Neural progenitor cell (in vitro differentiated cells): ENCODE measurements at regions not wholly inside any gene's neighbourhood (a gene's known extent, or its start where the extent isn't known, plus 50 kb on each side); places are given as distances from the start of the nearest gene placed in this dataset.

ENCODE experiments used
- DNase-seq: peaks from one replicate; pipeline ENCODE4 v3.0.0-alpha.2; 2016; ENCODE audit warnings: low spot score
- H2AFZ ChIP-seq: fragments of 200-600 bp; sonication (generic); replicated peaks from 2 replicates; pipeline ENCODE4 v1.6.1; 2016; ENCODE audit warnings: antibody characterized with exemption
- H3F3A ChIP-seq: fragments of 200-600 bp; sonication (generic); 2 replicates; pipeline ENCODE4 v1.6.1; 2016; ENCODE audit warnings: antibody characterized with exemption, low read depth
- H3K27ac ChIP-seq: fragments of 200-600 bp; sonication (generic); 2 replicates; pipeline ENCODE4 v1.5.1; 2016; ENCODE audit warnings: mild to moderate bottlenecking
- H3K27me3 ChIP-seq: fragments of 200-600 bp; sonication (generic); 2 replicates; pipeline ENCODE4 v1.6.1; 2016; ENCODE audit warnings: mild to moderate bottlenecking, moderate library complexity
- H3K36me3 ChIP-seq: fragments of 200-600 bp; sonication (generic); 2 replicates; pipeline ENCODE4 v1.5.1; 2016
- H3K4me1 ChIP-seq: fragments of 200-600 bp; sonication (generic); 2 replicates; pipeline ENCODE4 v1.6.1; 2016; ENCODE audit warnings: mixed run types
- H3K4me2 ChIP-seq: fragments of 200-600 bp; sonication (generic); 2 replicates; pipeline ENCODE4 v1.6.1; 2016
- H3K4me3 ChIP-seq: fragments of 200-600 bp; sonication (generic); 2 replicates; pipeline ENCODE4 v1.5.1; 2016
- H3K79me2 ChIP-seq: fragments of 200-600 bp; sonication (generic); 2 replicates; pipeline ENCODE4 v1.6.1; 2016; ENCODE audit warnings: low read depth
- H3K9ac ChIP-seq: fragments of 200-600 bp; sonication (generic); 2 replicates; pipeline ENCODE4 v1.6.1; 2016
- H3K9me3 ChIP-seq: fragments of 200-600 bp; sonication (generic); 2 replicates; pipeline ENCODE4 v1.5.1; 2016; ENCODE audit warnings: low read depth
- H4K20me1 ChIP-seq: fragments of 200-600 bp; sonication (generic); 2 replicates; pipeline ENCODE4 v1.6.1; 2016; ENCODE audit warnings: low read depth
- H3K27ac Mint-ChIP-seq: 3 replicates; pipeline ENCODE4 v1.8.0; 2021; ENCODE audit warnings: mixed read lengths
- H3K27me3 Mint-ChIP-seq: 2 replicates; pipeline ENCODE4 v1.8.0; 2022; ENCODE audit warnings: low read depth, mild to moderate bottlenecking, inconsistent platforms, moderate library complexity, mixed read lengths; ENCODE audit not compliant: insufficient read depth
- H3K36me3 Mint-ChIP-seq: 3 replicates; pipeline ENCODE4 v1.8.0; 2021; ENCODE audit warnings: mixed read lengths
- H3K4me1 Mint-ChIP-seq: 3 replicates; pipeline ENCODE4 v1.8.0; 2021; ENCODE audit warnings: mixed read lengths
- H3K4me3 Mint-ChIP-seq: 3 replicates; pipeline ENCODE4 v1.8.0; 2021; ENCODE audit warnings: mild to moderate bottlenecking, moderate library complexity, mixed read lengths
- H3K9me3 Mint-ChIP-seq: 3 replicates; pipeline ENCODE4 v1.8.0; 2020; ENCODE audit warnings: mixed read lengths
- CTCF ChIP-seq: fragments of 200-600 bp; sonication (generic); IDR thresholded peaks from 2 replicates; pipeline ENCODE4 v1.5.1; 2017; ENCODE audit warnings: antibody characterized with exemption, mild to moderate bottlenecking
- EZH2 ChIP-seq: fragments of 200-600 bp; sonication (generic); IDR thresholded peaks from 2 replicates; pipeline ENCODE4 v1.6.1; 2017; ENCODE audit warnings: antibody characterized with exemption, mild to moderate bottlenecking, moderate library complexity
- EZH2phosphoT487 ChIP-seq: fragments of 200-600 bp; sonication (generic); IDR thresholded peaks from 2 replicates; pipeline ENCODE4 v1.6.1; 2017; ENCODE audit warnings: antibody characterized with exemption

GRCh38 chr13:22412452-22412851 lies 741.6 kb downstream of the FGF9 start:
- no peak overlapping the region for H3K9ac ChIP-seq
- H3K27ac ChIP-seq: no peak overlapping the region
- no peak overlapping the region for H3K4me2 ChIP-seq
- DNase-seq: no peak
- H3K27me3 ChIP-seq: no peaks in the 10 kb centered on the region
- no peaks in the 10 kb centered on the region for H3K36me3 ChIP-seq
- H3K79me2 ChIP-seq: no peaks in the 10 kb centered on the region
- no peaks in the 10 kb centered on the region for H3F3A ChIP-seq
- H2AFZ ChIP-seq: no peak overlapping the region
- peaks cover 19% of the 10 kb centered on the region for H3K9me3 ChIP-seq
- H3K9me3 Mint-ChIP-seq: peaks cover 24% of the 10 kb centered on the region
- H3K27ac Mint-ChIP-seq: no peak overlapping the region
- H3K36me3 Mint-ChIP-seq: peaks cover 2% of the 10 kb centered on the region
- no peak overlapping the region for H3K4me3 ChIP-seq
- H3K4me1 Mint-ChIP-seq: no peaks in the 10 kb centered on the region
- H3K27me3 Mint-ChIP-seq: peaks cover 2% of the 10 kb centered on the region
- no peaks in the 10 kb centered on the region for H4K20me1 ChIP-seq
- TF ChIP-seq CTCF (no peak), EZH2phosphoT487 (no peak), EZH2 (no peak)
- no peak overlapping the region for H3K4me3 Mint-ChIP-seq
- no peaks in the 10 kb centered on the region for H3K4me1 ChIP-seq

GRCh38 chr13:22422023-22422422 lies 751.1 kb downstream of the FGF9 start:
- H3K27ac Mint-ChIP-seq: no peak overlapping the region
- H3K79me2 ChIP-seq: no peaks in the 10 kb centered on the region
- no peaks in the 10 kb centered on the region for H3K9me3 ChIP-seq
- no peaks in the 10 kb centered on the region for H4K20me1 ChIP-seq
- no peaks in the 10 kb centered on the region for H3K36me3 Mint-ChIP-seq
- H3K4me3 ChIP-seq: no peak overlapping the region
- DNase-seq: no peak
- no peaks in the 10 kb centered on the region for H3K27me3 ChIP-seq
- no peak overlapping the region for H2AFZ ChIP-seq
- no peak overlapping the region for H3K27ac ChIP-seq
- no peak overlapping the region for H3K4me3 Mint-ChIP-seq
- H3K36me3 ChIP-seq: no peaks in the 10 kb centered on the region
- H3F3A ChIP-seq: no peaks in the 10 kb centered on the region
- no peak for TF ChIP-seq CTCF
- TF ChIP-seq EZH2: no peak
- no peak for TF ChIP-seq EZH2phosphoT487
- H3K9ac ChIP-seq: no peak overlapping the region
- H3K4me1 ChIP-seq: no peaks in the 10 kb centered on the region
- H3K4me1 Mint-ChIP-seq: no peaks in the 10 kb centered on the region
- peaks cover 2% of the 10 kb centered on the region for H3K9me3 Mint-ChIP-seq
- H3K4me2 ChIP-seq: no peak overlapping the region
- H3K27me3 Mint-ChIP-seq: peaks cover 8% of the 10 kb centered on the region

GRCh38 chr13:22422712-22423111 lies 751.8 kb downstream of the FGF9 start:
- no peaks in the 10 kb centered on the region for H3K36me3 Mint-ChIP-seq
- H3K4me3 ChIP-seq: no peak overlapping the region
- no peak overlapping the region for H3K27ac Mint-ChIP-seq
- no peak overlapping the region for H2AFZ ChIP-seq
- no peaks in the 10 kb centered on the region for H3K9me3 ChIP-seq
- TF ChIP-seq EZH2 (no peak), CTCF (no peak), EZH2phosphoT487 (no peak)
- H3K27ac ChIP-seq: no peak overlapping the region
- no peak overlapping the region for H3K4me3 Mint-ChIP-seq
- H3K9ac ChIP-seq: no peak overlapping the region
- H3F3A ChIP-seq: no peaks in the 10 kb centered on the region
- DNase-seq: no peak
- no peaks in the 10 kb centered on the region for H3K27me3 ChIP-seq
- peaks cover 2% of the 10 kb centered on the region for H3K9me3 Mint-ChIP-seq
- H3K4me1 ChIP-seq: no peaks in the 10 kb centered on the region
- no peaks in the 10 kb centered on the region for H3K4me1 Mint-ChIP-seq
- no peaks in the 10 kb centered on the region for H3K79me2 ChIP-seq
- H3K36me3 ChIP-seq: no peaks in the 10 kb centered on the region
- H4K20me1 ChIP-seq: no peaks in the 10 kb centered on the region
- peaks cover 8% of the 10 kb centered on the region for H3K27me3 Mint-ChIP-seq
- H3K4me2 ChIP-seq: no peak overlapping the region

- Histone ChIP-seq H3F3A (no peaks in the 10 kb centered on the region), H3K79me2 (no peaks in the 10 kb centered on the region), H3K4me1 (no peaks in the 10 kb centered on the region), H3K4me2 (no peak overlapping the region), H2AFZ (no peak overlapping the region), H4K20me1 (no peaks in the 10 kb centered on the region), H3K36me3 (no peaks in the 10 kb centered on the region), H3K4me3 (no peak overlapping the region), H3K27ac (no peak overlapping the region), H3K9me3 (no peaks in the 10 kb centered on the region), H3K9ac (no peak overlapping the region), H3K27me3 (no peaks in the 10 kb centered on the region)
- no peak for DNase-seq
- no peak overlapping the region for H3K27ac Mint-ChIP-seq
- no peaks in the 10 kb centered on the region for H3K9me3 Mint-ChIP-seq
- H3K36me3 Mint-ChIP-seq: no peaks in the 10 kb centered on the region
- TF ChIP-seq EZH2phosphoT487 (no peak), CTCF (no peak)
- peaks cover 8% of the 10 kb centered on the region for H3K27me3 Mint-ChIP-seq
- no peaks in the 10 kb centered on the region for H3K4me1 Mint-ChIP-seq
- H3K4me3 Mint-ChIP-seq: no peak overlapping the region
Observed at GRCh38 chr13:22423261-22423660, 752.4 kb downstream of the FGF9 start.
